ENCODE measurements at regions not wholly inside any gene's neighbourhood (a gene's known extent, or its start where the extent isn't known, plus 50 kb on each side); places are given as distances from the start of the nearest gene placed in this dataset.

DNA sequence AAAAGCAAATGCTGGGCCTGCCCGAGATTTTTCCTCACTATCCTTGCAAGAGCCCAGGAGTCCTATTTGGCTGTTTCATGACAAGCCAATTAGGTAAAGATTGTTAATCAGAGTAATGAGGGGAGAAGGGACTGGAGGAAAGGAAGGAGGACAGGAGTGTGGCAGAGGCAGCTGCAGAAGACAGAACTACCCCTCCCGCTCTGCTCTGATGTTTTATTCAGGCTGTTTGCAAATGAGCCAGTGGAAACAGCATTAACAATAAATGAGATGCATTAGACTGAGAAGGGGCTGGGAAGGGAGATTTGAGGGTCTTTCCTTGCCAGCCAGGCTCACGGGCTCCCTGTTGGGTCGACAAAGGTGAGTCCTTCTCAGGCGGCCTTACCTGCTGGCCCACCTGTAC lies 421.0 kb upstream of the CCDC196 start:
- TF ChIP-seq POLR2A (IDR thresholded peaks at IDR 0.05; ENCODE audit: low read depth, low read length) (no peak), TAF1 (IDR thresholded peaks at IDR 0.05; ENCODE audit: low read depth, low read length) (no peak), SPI1 (IDR thresholded peaks at IDR 0.05; ENCODE audit: low read depth, low read length) (no peak)

Measured in GM12891 (cell line).